Stimulated activated CD8-positive, alpha-beta memory T cell treated with anti-CD3 and anti-CD28 coated beads, Interleukin-12 subunit alpha, Interleukin-12 subunit beta, amount 100 ng/mL, for 1 hour (primary cell): ENCODE measurements at regions not wholly inside any gene's neighbourhood (a gene's known extent, or its start where the extent isn't known, plus 50 kb on each side); places are given as distances from the start of the nearest gene placed in this dataset.

ENCODE experiments used
- DNase-seq: peaks from one replicate; pipeline ENCODE4 v3.0.0-alpha.2; 2020; ENCODE audit warnings: low read depth

DNA sequence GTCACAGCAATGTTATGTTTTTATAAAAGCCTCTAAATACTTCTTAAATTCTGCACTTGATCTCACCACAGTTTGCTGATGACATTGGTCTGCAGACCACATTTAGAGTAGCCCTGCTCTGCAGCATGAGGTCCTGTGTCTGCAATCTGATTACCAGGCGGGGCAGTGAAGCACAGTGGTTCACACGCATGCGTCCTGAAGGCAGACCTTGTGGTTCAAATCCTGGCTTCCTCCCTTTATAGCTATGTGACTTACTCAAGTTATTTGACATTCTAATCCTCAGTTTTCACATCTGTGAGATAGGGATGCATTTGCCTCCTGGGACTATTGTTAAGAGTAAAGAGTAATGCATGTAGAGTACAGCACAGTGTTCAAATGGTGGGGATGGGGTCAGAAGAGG is 50.3 kb downstream of the BMAL2 start:
- no peak for DNase-seq

DNA sequence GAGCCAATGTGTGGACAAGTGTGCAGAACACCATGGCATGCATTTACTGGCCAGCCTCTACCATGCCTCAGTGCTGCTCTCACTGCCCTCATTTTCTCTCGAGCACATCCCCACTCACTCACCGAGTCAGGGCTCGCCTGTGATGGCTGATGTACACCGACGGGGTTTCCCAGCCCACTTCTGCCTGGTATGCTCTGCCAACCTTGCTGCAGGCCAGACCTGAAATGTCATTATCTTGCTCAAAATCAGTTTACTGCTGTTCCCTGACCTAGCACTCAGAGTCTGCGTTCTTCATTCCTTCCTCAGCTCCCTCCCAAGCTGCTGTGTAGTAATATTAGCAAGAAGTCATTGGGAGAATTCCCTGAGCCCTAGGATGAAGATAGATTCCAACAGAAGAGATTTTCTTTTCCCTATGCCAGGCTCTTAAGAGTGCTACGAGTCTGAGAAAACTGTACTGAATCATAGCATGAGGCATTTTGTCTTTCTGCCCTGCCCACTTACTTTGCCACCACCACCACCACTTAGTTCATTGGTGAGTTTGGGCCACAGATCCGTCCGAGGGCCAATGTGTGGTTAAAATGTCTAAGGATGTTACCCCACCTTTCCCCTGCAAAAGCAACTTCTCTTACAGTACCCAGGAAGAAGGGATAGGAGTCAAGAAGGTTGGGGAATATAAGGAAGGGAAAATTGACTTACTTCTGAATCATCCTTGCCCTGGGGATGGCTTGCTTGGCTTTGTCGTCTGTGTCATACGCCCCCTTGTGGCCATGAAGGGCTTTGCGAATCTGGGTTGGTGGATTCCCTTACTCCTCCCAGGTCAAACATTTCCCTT is 51.0 kb downstream of the BMAL2 start:
- peak; percentile 48 for DNase-seq

DNA sequence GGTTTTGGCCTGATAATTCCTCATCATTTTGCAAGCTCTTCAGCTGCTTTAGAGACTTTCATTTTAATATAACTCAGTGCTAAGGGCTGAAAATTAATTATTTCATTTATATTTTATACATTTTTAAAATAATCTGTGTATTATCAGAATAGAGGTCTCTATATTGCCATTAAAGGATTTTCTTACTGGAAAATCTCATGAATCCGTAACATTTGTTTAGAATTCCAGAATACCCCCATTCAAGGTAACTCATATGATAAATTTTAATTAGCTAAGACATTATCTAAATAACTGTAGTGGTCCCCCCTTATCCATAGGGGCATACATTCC is 51.6 kb downstream of the BMAL2 start:
- DNase-seq = no peak

DNA sequence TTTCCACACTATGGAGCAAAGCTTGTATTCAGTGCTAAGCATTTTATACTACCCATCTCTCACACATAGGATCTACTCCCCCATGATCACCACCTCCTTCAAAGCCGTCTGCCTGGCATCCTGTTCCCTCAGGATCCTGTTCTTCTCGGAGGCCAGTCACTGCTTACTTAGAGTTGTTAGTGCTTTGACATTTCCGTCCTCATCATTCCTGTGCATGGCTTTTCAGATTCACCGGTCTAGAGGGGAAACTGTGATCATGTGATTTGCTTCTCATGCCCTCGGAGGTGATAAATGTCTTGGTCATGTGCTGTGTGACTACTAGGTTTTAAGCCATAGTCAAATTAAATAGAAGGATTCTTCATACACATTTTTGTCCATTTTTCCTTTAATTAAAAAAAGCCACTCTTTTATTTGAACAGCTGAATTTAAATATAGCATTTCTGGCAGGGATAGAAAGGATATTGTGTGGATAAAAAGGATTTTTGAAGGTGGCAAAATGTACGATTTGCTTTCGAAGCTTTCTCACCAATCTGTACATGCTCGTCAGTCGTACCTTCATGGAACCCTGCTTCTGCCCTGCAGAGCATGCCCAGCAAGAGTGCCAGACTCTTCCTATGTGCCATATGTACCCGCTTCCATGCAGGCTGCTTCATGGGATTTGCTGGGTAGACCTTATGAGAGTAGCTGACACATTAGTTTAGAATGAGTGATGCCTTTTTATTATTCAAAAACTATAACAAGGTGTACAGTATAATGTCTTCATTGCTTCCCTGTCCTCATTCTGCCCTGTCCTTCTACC is 53.3 kb downstream of the BMAL2 start:
- DNase-seq = no peak

DNA sequence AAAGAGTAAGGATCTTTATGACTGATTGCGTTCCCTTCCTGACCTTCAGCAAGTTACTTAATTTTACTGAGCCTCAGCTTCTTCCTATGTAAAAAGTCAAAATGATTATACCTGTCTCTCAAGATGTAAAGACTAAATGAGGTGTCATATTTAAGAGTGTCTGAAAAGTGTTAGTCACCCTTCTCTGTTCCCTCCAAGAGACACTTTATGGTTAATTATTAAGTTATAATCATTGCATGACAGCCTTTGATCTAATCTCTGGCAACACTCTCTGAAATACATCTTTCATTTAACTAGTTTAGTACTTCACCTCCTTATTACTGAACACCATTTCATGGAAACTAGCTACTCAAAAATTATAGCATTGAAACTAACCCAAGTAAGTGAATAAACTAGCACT is 54.8 kb downstream of the BMAL2 start:
- no peak for DNase-seq

DNA sequence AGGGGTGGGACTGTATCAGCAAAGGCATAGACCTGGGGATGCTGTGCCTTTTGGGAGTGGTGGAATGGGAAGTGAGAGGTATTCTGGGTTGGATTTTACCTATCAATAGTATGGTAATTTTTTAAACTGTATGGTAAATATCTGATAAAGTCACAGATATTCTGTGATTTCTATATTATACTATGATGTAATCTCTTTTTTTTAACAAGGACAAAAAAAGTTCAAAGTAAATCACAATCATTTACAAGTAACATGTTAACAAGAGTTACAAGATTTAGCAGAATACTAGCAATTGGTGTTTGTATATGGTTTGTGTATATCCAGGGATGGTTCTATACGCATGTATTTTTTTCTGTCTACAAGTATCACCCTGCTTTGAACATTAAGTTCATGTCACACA is 56.0 kb downstream of the BMAL2 start:
- no peak for DNase-seq

DNA sequence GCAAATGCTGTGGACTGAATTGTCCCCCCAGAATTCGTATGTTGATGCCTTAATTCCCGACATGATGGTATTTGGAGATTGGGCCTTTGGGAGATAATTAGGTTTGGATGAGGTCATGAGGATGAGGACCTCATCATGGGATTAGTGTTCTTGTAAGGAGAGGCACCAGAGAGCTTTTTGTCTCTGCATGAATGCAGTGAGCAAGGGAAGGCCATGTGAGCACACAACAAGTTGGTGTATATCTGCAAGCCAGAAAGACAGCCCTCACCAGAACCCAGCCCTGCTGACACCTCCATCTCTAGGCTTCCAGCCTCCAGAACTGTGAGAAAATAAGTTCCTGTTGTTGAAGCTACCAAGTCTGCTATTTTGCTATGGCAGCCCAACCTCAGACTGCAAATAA is 51.9 kb upstream of the SMCO2 start:
- no peak for DNase-seq

DNA sequence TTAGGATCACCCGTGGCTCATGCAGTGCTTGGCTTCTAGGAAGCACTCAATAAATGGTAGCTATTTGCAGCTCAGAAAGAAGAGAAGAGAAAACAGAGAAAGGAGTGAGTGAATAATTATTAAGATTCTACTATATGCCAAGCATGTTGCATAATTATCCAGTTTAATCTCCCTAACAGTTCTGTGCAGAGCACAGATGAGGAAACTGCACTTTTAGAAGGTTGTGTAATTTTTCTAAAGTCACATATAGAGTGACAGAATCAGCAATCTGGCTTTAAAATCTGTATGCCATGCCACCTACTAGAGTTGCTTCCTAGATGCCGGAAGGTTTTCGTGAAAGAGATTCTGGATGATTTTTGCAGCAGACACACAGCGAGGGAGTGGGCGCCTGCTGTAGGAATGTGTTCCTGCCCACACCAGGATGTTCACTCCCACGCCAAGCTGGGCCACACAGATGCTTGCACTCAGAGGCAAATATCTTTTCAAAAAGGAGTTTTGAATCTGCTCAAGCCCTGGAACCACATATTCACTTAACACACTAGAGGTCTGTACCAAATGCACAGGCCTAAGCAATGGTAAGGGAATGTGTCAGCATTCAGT is 50.2 kb upstream of the SMCO2 start:
- no peak for DNase-seq
